NB4 (cell line): ENCODE measurements at regions not wholly inside any gene's neighbourhood (a gene's known extent, or its start where the extent isn't known, plus 50 kb on each side); places are given as distances from the start of the nearest gene placed in this dataset.

Experiments used
- DNase-seq: peaks from one replicate; pipeline ENCODE4 v3.0.0; 2010; ENCODE audit warnings: low read depth
- H3K4me3 ChIP-seq: one replicate; pipeline ENCODE4 v1.5.1; 2011; ENCODE audit warnings: mild to moderate bottlenecking, low read depth, low read length, moderate library complexity
- MAX ChIP-seq: IDR thresholded peaks from 2 replicates; pipeline ENCODE4 v1.6.1; 2011; ENCODE audit warnings: low read depth, low read length
- MYC ChIP-seq: IDR thresholded peaks from 2 replicates; pipeline ENCODE4 v1.6.1; 2011; ENCODE audit warnings: low read depth, low read length
- POLR2A ChIP-seq: IDR thresholded peaks from 2 replicates; pipeline ENCODE4 v1.6.1; 2011; ENCODE audit warnings: mild to moderate bottlenecking; ENCODE audit not compliant: insufficient read length; ENCODE audit errors: extremely low read depth
- TF ChIP-seq, protein P1 (sequence below): IDR thresholded peaks from one replicate; pipeline ENCODE4 v1.5.1; 2012; ENCODE audit warnings: low read depth, low read length

DNA sequence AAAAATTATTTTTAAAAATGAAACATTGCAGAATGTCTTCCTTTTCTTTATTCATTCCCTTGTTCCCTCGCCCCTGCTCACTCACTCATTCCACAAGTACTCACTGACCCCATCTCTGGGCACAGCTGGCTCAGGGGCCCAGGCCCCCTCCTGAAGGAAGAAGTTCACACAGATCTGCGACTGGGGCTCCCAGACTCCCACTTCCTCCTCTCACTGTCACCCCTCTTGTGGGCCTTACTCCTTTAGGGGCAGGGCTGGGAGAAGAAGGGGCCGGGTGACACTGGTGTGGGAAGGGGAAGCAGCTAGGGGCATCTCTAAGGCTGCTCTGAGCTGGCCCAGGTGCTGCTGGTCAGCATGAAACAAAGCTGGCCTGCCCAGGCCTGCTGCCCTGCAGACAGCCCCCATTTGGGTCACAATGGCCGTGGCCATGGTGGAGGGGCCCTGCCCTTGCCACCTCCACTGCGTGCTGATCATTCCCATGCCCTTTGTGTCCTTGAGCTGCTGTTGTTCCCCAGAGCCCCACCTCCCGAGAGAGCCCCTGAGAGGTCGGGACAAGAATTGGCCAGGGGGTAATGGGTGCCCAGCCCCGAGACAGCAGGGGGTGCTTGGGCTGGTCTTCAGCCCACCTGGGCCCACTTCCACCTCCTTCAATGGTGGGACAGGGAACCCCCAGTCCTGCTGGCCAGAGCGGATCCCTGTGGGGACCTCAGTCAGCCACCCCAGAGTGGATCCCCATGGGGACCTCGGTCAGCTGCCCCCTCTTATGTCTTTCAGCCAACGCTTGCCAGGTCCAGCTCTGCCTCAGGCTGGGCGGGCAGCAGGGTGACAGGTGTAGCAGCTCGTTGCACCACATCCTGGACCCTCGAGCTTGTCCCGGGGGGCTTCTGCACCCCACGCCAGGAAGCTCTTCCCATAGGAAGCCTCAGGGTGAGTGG lies 212.4 kb upstream of the C14orf180 start:
- no peak overlapping the region for H3K4me3 ChIP-seq
- TF ChIP-seq POLR2A (no peak), MAX (no peak), MYC (no peak)
- TF ChIP-seq, protein P1, sequence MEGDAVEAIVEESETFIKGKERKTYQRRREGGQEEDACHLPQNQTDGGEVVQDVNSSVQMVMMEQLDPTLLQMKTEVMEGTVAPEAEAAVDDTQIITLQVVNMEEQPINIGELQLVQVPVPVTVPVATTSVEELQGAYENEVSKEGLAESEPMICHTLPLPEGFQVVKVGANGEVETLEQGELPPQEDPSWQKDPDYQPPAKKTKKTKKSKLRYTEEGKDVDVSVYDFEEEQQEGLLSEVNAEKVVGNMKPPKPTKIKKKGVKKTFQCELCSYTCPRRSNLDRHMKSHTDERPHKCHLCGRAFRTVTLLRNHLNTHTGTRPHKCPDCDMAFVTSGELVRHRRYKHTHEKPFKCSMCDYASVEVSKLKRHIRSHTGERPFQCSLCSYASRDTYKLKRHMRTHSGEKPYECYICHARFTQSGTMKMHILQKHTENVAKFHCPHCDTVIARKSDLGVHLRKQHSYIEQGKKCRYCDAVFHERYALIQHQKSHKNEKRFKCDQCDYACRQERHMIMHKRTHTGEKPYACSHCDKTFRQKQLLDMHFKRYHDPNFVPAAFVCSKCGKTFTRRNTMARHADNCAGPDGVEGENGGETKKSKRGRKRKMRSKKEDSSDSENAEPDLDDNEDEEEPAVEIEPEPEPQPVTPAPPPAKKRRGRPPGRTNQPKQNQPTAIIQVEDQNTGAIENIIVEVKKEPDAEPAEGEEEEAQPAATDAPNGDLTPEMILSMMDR, result no peak
- DNase-seq, result no peak

DNA sequence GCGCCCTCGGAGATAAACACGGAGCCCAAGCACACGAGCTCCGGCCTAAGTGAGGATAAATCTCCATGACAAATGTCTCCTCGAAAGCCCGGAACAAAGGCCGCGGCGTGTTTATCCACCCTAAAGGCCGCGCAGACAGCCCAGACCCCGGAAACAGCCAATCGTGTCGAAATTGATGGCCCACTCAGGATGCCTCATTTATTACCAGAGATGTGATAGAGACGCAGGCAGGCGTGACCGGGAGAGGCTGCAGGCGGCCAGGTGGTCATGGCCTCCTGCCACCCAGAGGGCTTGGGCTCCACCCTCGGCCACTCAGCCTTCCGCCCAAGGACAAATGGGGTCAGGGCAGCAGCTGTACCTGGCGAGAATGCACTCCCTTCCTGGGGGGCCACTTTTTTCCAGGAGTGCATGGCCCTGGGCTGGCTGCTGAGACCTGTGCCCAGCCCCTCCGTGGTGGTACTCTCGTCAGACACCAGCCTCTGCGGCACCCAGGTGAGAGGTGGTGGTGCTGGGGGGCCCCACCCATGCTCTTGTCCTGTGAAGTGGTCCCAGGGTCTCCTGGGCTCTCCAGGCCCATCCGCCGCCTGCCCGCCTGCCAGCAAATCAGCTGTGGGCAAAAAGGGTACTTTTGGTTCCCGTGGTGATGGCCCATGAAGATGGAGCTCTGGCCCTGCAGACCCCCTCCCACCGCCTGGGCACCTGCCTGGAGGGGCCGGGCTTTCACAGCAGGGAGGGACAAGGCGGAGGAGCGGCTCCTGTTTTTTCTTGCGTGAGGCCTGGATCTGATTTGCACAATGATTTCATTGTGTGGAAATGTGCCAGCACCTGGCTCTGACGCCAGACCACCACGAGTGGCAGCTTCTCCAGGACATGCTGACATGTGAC lies 211.5 kb upstream of the C14orf180 start:
- no peak overlapping the region for H3K4me3 ChIP-seq
- no peak for TF ChIP-seq MAX
- TF ChIP-seq, protein P1, result no peak
- no peak for DNase-seq

DNA sequence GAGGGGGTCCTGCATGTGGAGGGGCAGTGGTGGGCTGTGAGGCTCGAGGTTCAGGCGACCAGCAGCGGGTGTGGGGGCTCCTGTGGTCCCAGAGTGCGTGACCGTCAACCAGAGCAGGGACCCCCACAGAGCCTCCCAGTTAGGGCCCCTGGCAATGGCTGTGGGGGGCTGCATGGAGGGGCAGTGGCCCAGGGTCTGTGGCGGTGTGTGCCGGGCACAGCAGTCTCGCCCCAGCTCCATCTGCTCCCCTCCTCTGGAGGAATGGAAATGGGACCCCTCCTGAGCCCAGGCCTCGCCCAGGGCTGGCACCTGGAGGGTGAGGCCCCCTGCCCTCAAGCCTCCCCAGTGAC lies 210.8 kb upstream of the C14orf180 start:
- no peak overlapping the region for H3K4me3 ChIP-seq
- no peak for TF ChIP-seq POLR2A
- TF ChIP-seq, protein P1, result no peak
- TF ChIP-seq MYC, result no peak
- TF ChIP-seq MAX, result no peak
- no peak for DNase-seq

DNA sequence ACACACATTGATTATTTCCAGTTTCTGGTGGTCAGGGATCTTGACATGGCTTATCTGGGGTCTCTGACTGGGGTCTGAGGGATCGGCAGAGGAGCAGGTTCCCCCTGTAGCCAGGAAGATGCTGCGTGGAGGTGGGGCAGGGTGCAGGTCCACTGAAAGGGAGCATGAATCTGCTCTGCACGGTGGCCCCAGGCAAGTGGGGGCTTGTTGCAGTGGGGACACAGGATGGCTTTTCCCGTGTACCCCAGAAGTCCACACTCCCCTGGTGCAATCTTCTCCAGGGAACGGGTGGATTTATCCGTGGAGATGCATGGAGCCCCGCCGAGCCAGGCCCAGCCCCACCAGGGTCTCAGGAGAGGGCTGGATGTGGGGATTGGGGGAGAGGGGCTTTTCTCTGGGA lies 210.4 kb upstream of the C14orf180 start:
- no peak overlapping the region for H3K4me3 ChIP-seq
- TF ChIP-seq MAX, result no peak
- no peak for TF ChIP-seq MYC
- no peak for TF ChIP-seq POLR2A
- TF ChIP-seq, protein P1, result no peak
- DNase-seq, result no peak

- TF ChIP-seq MYC, result no peak
- no peak for TF ChIP-seq MAX
- TF ChIP-seq, protein P1, result peak; percentile 36
- TF ChIP-seq POLR2A, result no peak
- peak; percentile 23 for DNase-seq
Observed at GRCh38 chr14:104370256-104370870, 209.2 kb upstream of the C14orf180 start.

More at GRCh38 chr14:104370256-104370870, 209.2 kb upstream of the C14orf180 start:
- no peak overlapping the region for H3K4me3 ChIP-seq
